ENCODE measurements at regions not wholly inside any gene's neighbourhood (a gene's known extent, or its start where the extent isn't known, plus 50 kb on each side); places are given as distances from the start of the nearest gene placed in this dataset.

DNA sequence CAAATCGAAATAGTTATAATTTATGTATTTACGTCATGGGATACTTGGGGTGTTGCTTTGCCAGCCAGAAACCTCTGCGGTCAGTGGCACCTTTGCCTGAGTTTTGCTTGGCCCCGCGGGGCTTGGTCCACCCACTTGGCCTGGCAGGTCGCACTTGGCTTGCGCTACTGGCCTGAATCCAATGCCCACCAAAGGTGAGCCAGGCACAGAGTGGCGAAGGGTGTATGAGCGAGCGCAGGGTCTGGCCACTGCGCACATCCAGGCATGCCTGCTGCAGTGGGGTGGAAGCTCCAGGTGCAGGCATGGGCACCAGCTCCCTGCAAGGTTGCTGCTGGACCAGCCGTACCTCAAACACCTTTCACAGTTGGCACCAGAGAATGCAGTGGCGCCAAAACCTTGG, 714.6 kb downstream of the CDH9 start:
- intact Hi-C loops (cut with DNase I; ENCODE audit: low total_unique reads) = no loop called here
- no peak for DNase-seq
- TF ChIP-seq, protein P1, sequence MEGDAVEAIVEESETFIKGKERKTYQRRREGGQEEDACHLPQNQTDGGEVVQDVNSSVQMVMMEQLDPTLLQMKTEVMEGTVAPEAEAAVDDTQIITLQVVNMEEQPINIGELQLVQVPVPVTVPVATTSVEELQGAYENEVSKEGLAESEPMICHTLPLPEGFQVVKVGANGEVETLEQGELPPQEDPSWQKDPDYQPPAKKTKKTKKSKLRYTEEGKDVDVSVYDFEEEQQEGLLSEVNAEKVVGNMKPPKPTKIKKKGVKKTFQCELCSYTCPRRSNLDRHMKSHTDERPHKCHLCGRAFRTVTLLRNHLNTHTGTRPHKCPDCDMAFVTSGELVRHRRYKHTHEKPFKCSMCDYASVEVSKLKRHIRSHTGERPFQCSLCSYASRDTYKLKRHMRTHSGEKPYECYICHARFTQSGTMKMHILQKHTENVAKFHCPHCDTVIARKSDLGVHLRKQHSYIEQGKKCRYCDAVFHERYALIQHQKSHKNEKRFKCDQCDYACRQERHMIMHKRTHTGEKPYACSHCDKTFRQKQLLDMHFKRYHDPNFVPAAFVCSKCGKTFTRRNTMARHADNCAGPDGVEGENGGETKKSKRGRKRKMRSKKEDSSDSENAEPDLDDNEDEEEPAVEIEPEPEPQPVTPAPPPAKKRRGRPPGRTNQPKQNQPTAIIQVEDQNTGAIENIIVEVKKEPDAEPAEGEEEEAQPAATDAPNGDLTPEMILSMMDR (IDR thresholded peaks at IDR 0.05 in 4 of 5, conservative IDR thresholded peaks at IDR 0.05 in 1 of 5) = no peak
- TF ChIP-seq POLR2A (IDR thresholded peaks at IDR 0.05) = no peak

DNA sequence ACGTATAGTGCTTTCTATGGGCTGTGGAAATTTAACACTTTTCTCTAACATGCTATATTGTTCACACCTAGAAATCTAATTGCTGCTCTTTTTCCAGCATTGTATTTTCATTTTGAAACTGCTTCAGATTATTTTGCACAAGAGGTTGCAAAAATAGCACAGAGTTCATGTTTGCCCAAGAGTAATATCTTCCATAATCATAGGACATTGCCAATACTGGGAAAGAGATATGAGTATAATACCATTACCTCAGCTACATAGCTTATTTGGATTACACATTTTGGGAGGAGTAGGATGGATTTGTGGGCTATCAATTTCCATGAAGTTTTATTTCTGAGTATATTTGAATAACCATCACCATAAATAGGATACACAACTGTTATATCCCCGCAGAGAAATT, 717.1 kb downstream of the CDH9 start:
- no peak overlapping the region for H3K27ac ChIP-seq
- ATAC-seq (no peak), DNase-seq (no peak)
- no peak for TF ChIP-seq POLR2A (IDR thresholded peaks at IDR 0.05)
- TF ChIP-seq, protein P1 (IDR thresholded peaks at IDR 0.05 in 4 of 5, conservative IDR thresholded peaks at IDR 0.05 in 1 of 5) = no peak
- H3K9me3 ChIP-seq = no peaks in the 10 kb centered on the region
- no peaks in the 10 kb centered on the region for H3K27me3 ChIP-seq
- H3K36me3 ChIP-seq = no peaks in the 10 kb centered on the region
- H3K4me1 ChIP-seq = no peaks in the 10 kb centered on the region
- intact Hi-C loops (cut with DNase I; ENCODE audit: low total_unique reads) (no loop called here), in situ Hi-C loops (cut with MboI; ENCODE audit: low sequenced_read_pairs in 4 of 4) (no loop called here)
- H3K4me3 ChIP-seq = no peak overlapping the region

More for the DNA sequence above, 714.6 kb downstream of the CDH9 start:
- H3K36me3 ChIP-seq = no peaks in the 10 kb centered on the region
- H3K27ac ChIP-seq = no peak overlapping the region
- no peak overlapping the region for H3K4me3 ChIP-seq
- no peaks in the 10 kb centered on the region for H3K4me1 ChIP-seq
- no peaks in the 10 kb centered on the region for H3K27me3 ChIP-seq
- no peak for ATAC-seq
- in situ Hi-C loops (cut with MboI; ENCODE audit: low sequenced_read_pairs in 4 of 4) = no loop called here
- no peaks in the 10 kb centered on the region for H3K9me3 ChIP-seq

DNA sequence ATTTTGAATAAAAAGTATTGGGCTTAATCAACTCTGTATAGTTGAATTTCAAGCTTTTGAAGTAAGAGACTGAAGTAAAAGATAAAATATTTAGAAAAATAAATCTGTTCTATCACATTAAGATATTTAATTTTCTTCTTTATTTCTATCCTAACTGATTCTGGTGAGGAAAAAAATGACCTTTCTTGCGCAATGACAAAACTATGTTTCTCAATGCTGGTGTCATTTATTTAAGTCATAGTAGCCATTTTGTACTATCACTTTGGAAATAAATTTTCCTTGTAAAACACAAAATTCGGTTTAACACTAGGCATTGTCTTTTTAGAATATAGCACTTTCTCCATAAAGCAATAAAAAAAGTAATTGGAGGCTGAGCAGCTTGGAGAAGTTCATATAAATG, 728.0 kb downstream of the CDH9 start:
- no peak overlapping the region for H3K4me3 ChIP-seq
- in situ Hi-C loops (cut with MboI; ENCODE audit: low sequenced_read_pairs in 4 of 4) (no loop called here), intact Hi-C loops (cut with DNase I; ENCODE audit: low total_unique reads) (no loop called here)
- no peaks in the 10 kb centered on the region for H3K4me1 ChIP-seq
- H3K27me3 ChIP-seq = no peaks in the 10 kb centered on the region
- no peak for ATAC-seq
- no peaks in the 10 kb centered on the region for H3K9me3 ChIP-seq
- DNase-seq = no peak
- no peak for TF ChIP-seq POLR2A (IDR thresholded peaks at IDR 0.05)
- TF ChIP-seq, protein P1 (IDR thresholded peaks at IDR 0.05 in 4 of 5, conservative IDR thresholded peaks at IDR 0.05 in 1 of 5) = no peak
- H3K36me3 ChIP-seq = no peaks in the 10 kb centered on the region
- no peak overlapping the region for H3K27ac ChIP-seq

DNA sequence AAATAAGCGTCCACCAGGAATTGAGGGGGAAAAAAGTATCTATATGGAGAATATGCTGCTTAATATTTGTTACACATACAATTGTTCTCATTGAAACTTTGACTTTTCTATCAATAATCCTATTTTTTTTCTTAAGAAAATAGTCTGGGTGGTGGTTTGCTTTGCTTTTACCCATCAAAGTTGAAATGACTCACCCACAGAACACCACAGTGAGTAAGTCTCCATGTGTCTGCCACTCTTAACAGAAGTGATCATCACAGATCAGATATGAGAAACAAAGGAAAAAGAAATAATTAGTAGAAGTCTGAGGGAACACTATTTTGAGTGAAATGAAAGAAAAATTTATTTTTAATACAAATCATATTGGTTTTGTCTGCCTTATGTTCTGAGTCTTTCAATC, 742.8 kb downstream of the CDH9 start:
- DNase-seq (no peak), ATAC-seq (no peak)
- Histone ChIP-seq H3K27me3 (no peaks in the 10 kb centered on the region), H3K27ac (no peak overlapping the region), H3K4me1 (no peaks in the 10 kb centered on the region), H3K36me3 (no peaks in the 10 kb centered on the region), H3K9me3 (no peaks in the 10 kb centered on the region), H3K4me3 (no peak overlapping the region)
- in situ Hi-C loops (cut with MboI; ENCODE audit: low sequenced_read_pairs in 4 of 4) (no loop called here), intact Hi-C loops (cut with DNase I; ENCODE audit: low total_unique reads) (no loop called here)
- no peak for TF ChIP-seq POLR2A (IDR thresholded peaks at IDR 0.05)
- TF ChIP-seq, protein P1 (IDR thresholded peaks at IDR 0.05 in 4 of 5, conservative IDR thresholded peaks at IDR 0.05 in 1 of 5) = no peak

DNA sequence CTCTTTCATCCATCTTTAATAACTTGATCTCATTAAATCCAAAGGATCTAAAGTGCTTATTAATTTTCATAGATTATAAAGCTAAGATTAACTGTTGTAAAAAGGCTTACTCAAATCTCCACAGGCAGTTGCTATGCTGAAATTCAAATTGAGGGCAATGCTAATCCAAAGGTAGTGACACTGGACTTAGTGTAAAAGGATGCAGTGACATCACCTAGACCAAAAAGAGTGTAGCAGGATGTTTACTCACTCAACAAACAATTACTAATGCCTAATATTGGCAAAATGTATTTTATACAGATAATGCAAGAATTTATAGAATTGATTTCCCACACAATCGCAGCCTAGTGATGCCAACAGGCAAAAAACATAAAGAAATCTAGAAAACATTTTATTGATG, 756.2 kb downstream of the CDH9 start:
- DNase-seq (no peak), ATAC-seq (no peak)
- Histone ChIP-seq H3K36me3 (no peaks in the 10 kb centered on the region), H3K4me1 (no peaks in the 10 kb centered on the region), H3K27ac (no peak overlapping the region), H3K27me3 (no peaks in the 10 kb centered on the region), H3K9me3 (no peaks in the 10 kb centered on the region), H3K4me3 (no peak overlapping the region)
- intact Hi-C loops (cut with DNase I; ENCODE audit: low total_unique reads) = no loop called here
- in situ Hi-C loops (cut with MboI; ENCODE audit: low sequenced_read_pairs in 4 of 4) = no loop called here
- no peak for TF ChIP-seq POLR2A (IDR thresholded peaks at IDR 0.05)
- TF ChIP-seq, protein P1 (IDR thresholded peaks at IDR 0.05 in 4 of 5, conservative IDR thresholded peaks at IDR 0.05 in 1 of 5) = no peak

Measured in gastrocnemius medialis (tissue), 4 donors.